Effector memory CD4-positive, alpha-beta T cell (primary cell): ENCODE measurements at regions not wholly inside any gene's neighbourhood (a gene's known extent, or its start where the extent isn't known, plus 50 kb on each side); places are given as distances from the start of the nearest gene placed in this dataset.

ENCODE experiments used
- DNase-seq, 3 donors: peaks; one replicate each; pipeline ENCODE4 v3.0.0-alpha.2; 2020
- H3K27ac ChIP-seq: 2 replicates; pipeline ENCODE4 v1.7.0; 2013; ENCODE audit warnings: mild to moderate bottlenecking, low read length, moderate library complexity; ENCODE audit not compliant: insufficient read depth, poor library complexity, severe bottlenecking
- H3K27me3 ChIP-seq: replicated peaks from 2 replicates; pipeline ENCODE4 v1.7.0; 2013; ENCODE audit warnings: mild to moderate bottlenecking, low read length; ENCODE audit not compliant: insufficient read depth, control insufficient read depth, poor library complexity, severe bottlenecking
- H3K36me3 ChIP-seq: 2 replicates; pipeline ENCODE4 v1.7.0; 2013; ENCODE audit warnings: mild to moderate bottlenecking, low read length, moderate library complexity; ENCODE audit not compliant: control insufficient read depth, insufficient read depth
- H3K4me1 ChIP-seq: 2 replicates; pipeline ENCODE4 v1.7.0; 2013; ENCODE audit warnings: low read length, mild to moderate bottlenecking; ENCODE audit not compliant: control insufficient read depth, insufficient read depth, poor library complexity, severe bottlenecking
- H3K4me3 ChIP-seq: 2 replicates; pipeline ENCODE4 v1.7.0; 2013; ENCODE audit warnings: low read length, low read depth, mild to moderate bottlenecking; ENCODE audit not compliant: insufficient read depth, poor library complexity, severe bottlenecking
- H3K9me3 ChIP-seq: 2 replicates; pipeline ENCODE4 v1.7.0; 2013; ENCODE audit warnings: mild to moderate bottlenecking, low read length, moderate library complexity; ENCODE audit not compliant: control insufficient read depth

DNA sequence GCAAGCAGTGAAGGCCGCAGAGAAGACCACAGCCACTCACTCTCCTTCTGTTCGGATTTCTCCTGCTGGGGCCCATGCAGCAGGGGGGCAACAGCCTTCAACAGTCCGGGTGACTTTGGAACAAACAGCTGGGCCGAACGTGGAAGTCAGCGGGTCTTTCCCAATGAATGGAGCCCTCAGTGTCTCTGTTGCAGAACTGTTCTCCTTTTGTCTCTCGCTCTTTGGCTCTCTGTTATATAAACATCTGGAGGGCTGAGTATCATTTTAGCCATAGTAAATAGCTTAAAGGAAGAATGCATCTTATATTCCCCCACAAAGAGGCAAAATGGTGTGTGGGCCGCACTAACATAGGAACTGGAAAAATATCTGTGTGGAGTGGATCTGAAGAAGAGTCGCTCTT is 136.7 kb upstream of the RALGAPA2 start:
- H3K9me3 ChIP-seq = no peaks in the 10 kb centered on the region
- no peaks in the 10 kb centered on the region for H3K4me1 ChIP-seq
- no peak overlapping the region for H3K27ac ChIP-seq
- DNase-seq = no peak
- no peaks in the 10 kb centered on the region for H3K27me3 ChIP-seq
- no peaks in the 10 kb centered on the region for H3K36me3 ChIP-seq
- no peak overlapping the region for H3K4me3 ChIP-seq

DNA sequence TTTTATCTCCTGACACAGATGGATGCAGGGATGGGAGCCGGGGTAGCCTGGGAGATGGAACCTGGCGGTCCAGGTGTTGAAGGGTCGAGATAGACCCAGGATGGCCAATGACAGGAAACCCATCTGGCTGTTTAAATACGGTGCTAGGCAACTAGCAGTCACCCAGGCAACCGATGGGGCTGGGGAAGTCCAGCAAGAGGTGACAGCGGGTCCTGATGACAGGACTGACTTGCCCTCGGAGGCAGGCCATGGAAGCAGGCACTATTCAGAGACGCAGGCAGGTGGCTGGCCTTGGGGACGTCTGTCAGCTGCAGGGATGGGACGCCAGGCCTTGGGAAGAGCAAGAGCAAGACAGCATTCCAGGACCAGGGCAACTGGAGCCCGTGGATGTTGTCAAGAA is 135.4 kb upstream of the RALGAPA2 start:
- Histone ChIP-seq H3K27me3 (no peaks in the 10 kb centered on the region), H3K4me1 (no peaks in the 10 kb centered on the region), H3K36me3 (no peaks in the 10 kb centered on the region), H3K27ac (no peak overlapping the region), H3K4me3 (no peak overlapping the region), H3K9me3 (no peaks in the 10 kb centered on the region)
- DNase-seq = no peak

DNA sequence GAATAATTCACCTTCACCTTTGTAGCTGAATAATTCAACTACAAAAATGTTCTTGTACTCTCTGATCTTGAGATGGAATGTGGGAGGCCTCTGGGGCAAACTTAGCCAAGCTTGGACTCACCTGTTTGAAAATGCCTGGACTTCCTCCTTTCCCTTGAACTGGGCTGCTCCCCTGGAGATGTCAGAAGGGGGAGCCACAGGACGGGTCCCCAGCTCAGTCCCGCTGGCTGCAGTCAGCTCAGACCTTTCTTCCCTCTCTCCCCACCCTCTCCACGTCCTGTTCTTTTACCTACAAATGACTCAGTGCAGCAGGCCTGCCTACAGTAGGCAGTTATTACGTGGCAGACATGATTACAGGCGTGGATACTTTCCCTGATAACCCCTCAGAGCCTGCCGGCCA is 131.5 kb upstream of the RALGAPA2 start:
- H3K27me3 ChIP-seq = no peaks in the 10 kb centered on the region
- no peak for DNase-seq
- no peaks in the 10 kb centered on the region for H3K4me1 ChIP-seq

DNA sequence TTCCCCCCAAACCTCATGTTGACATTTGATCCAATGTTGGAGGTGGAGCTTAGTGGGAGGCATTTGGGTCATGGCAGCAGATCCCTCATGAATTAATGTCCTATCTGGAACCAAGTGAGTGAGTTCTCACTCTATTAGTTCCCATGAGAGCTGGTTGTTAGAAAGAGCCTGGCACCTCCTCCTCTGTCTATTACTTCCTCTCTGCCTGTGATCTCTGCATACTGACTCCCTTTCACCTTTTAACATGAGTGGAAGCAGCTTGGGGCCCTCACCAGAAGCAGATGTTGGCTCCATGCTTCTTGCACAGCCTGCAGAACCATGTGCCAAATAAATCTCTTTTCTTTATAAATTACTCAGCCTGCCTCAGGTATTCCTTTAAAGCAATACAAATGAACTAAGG is 127.3 kb upstream of the RALGAPA2 start:
- DNase-seq = no peak
- Histone ChIP-seq H3K4me3 (no peak overlapping the region), H3K27me3 (no peaks in the 10 kb centered on the region), H3K36me3 (no peaks in the 10 kb centered on the region), H3K27ac (no peak overlapping the region), H3K4me1 (no peaks in the 10 kb centered on the region), H3K9me3 (no peaks in the 10 kb centered on the region)

More for the DNA sequence above, 131.5 kb upstream of the RALGAPA2 start:
- no peaks in the 10 kb centered on the region for H3K36me3 ChIP-seq
- no peak overlapping the region for H3K4me3 ChIP-seq
- no peak overlapping the region for H3K27ac ChIP-seq
- no peaks in the 10 kb centered on the region for H3K9me3 ChIP-seq

DNA sequence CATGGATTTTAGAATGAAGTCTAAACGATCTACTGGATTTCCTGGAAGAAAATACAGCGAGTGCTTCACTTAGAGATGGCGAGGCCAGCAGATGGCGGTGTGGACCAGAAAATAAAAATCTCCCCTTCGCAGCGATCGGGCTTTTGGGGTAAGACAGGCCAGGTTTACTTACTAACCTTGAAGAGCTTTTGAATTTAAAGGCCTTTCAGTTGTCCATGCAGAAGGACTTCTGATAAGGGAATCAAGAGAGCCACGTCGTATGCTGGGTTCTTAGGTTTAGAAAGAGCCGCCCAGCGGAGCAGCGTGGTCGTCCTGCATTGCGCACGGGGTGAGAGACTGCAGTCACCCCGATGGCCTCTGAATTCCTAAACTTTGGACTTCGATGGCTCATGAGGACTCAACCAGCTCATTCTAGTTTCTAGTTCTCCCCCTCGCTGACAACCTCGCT is 125.2 kb upstream of the RALGAPA2 start:
- Histone ChIP-seq H3K27me3 (no peaks in the 10 kb centered on the region), H3K36me3 (no peaks in the 10 kb centered on the region), H3K27ac (no peak overlapping the region), H3K4me3 (no peak overlapping the region), H3K9me3 (no peaks in the 10 kb centered on the region), H3K4me1 (no peaks in the 10 kb centered on the region)
- DNase-seq = no peak

DNA sequence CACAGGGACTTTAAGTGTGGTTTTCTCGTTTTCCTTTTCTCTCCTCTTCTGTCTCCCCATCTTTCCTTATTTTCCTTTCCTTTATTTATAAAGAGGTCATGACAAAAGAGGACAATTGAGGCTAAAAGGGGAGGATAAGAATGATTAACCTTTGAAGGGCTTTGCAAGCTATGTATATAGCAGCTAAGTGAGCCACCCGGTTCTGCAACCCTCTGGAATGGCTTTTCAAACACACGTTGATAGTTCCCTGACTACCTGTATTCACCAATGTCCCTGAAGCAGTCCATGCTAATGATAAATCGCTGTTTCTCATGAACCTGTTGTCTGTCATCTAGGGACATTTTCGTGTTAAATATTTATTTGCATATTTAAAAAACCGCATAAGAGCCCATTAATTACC is 124.4 kb upstream of the RALGAPA2 start:
- Histone ChIP-seq H3K27ac (no peak overlapping the region), H3K27me3 (peaks cover 4% of the 10 kb centered on the region), H3K4me1 (no peaks in the 10 kb centered on the region), H3K4me3 (no peak overlapping the region), H3K9me3 (no peaks in the 10 kb centered on the region), H3K36me3 (no peaks in the 10 kb centered on the region)
- DNase-seq = no peak

DNA sequence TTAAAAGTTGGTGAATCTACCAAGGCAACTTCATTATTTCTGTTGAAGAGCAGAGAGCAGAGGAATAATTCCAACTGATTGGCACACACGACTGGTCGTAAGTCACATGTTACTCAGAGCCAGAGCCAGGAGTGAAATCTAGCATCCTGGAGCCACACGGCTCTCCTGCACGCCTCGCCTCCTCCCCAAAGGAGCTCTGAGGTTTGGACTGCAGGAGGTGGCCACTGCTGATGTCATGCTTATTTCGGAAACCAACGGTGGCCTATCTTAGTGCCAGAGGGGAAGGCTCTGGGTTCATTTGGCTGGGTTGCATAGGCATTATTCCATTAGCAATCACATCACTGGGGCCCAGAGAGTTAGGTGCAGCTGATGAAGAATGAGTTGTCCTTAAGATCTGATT is 123.5 kb upstream of the RALGAPA2 start:
- DNase-seq = no peak
- H3K36me3 ChIP-seq = no peaks in the 10 kb centered on the region
- H3K4me3 ChIP-seq = no peak overlapping the region
- no peaks in the 10 kb centered on the region for H3K9me3 ChIP-seq
- H3K27ac ChIP-seq = no peak overlapping the region
- no peaks in the 10 kb centered on the region for H3K4me1 ChIP-seq
- peaks cover 4% of the 10 kb centered on the region for H3K27me3 ChIP-seq

DNA sequence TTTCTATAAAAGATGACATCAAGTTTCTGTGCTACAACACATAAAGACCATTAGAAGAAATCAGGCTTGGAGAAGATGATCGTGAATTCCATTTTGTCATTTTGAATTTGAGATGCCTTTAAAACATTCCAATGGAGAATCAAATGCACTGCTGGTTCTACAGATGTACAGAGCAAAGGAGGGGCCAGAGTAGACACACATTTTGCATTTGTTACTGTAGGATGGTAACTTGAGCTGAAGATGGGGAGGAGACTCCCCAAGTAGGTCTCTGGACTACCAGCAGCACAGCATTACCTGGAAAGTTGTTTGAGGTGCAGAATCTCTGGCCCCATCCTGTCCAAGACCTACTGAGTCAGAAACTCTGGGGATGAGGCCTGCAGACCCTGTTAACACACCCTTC is 121.6 kb upstream of the RALGAPA2 start:
- H3K9me3 ChIP-seq = no peaks in the 10 kb centered on the region
- no peaks in the 10 kb centered on the region for H3K4me1 ChIP-seq
- no peaks in the 10 kb centered on the region for H3K36me3 ChIP-seq
- no peak for DNase-seq
- peaks cover 4% of the 10 kb centered on the region for H3K27me3 ChIP-seq
- H3K27ac ChIP-seq = no peak overlapping the region
- H3K4me3 ChIP-seq = no peak overlapping the region

DNA sequence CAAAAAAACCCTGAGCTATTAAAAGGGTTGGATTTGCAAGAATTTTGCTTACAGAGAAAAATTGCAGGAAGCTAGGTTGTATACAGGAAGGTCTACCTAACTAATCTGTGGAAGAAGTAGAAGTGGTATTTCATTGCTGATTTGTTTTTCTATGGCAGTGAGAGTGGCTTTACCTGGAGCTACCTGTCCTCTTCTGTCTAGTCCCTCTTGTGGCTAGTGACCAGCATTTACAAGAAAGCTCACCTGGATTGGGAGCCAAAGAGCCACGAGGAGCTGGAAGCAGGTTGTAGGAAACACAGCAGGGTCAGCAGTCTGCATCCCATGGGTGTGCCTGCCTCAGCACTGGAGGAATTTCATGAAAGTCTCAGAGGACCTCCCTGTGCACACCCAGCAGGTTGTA is 120.3 kb upstream of the RALGAPA2 start:
- DNase-seq = no peak
- Histone ChIP-seq H3K36me3 (no peaks in the 10 kb centered on the region), H3K27ac (no peak overlapping the region), H3K4me1 (no peaks in the 10 kb centered on the region), H3K9me3 (no peaks in the 10 kb centered on the region), H3K27me3 (peaks cover 4% of the 10 kb centered on the region), H3K4me3 (no peak overlapping the region)

DNA sequence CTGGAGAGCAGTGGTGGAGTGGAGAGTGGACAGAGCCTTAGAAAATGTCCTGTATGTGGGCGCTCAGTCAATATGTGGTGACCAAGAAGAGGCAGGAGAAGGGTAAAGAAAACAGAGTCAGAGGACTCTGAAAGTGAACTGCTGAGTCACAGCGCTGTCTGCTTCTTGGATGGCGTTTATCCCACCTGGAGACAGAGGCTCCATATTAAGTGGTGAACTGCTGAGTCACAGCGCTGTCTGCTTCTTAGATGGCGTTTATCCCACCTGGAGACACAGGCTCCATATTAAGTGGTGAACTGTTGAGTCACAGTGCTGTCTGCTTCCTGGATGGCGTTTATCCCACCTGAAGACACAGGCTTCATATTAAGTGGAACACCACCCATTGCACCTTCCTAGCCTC is 119.3 kb upstream of the RALGAPA2 start:
- Histone ChIP-seq H3K27me3 (peaks cover 4% of the 10 kb centered on the region), H3K27ac (no peak overlapping the region), H3K36me3 (no peaks in the 10 kb centered on the region), H3K4me1 (no peaks in the 10 kb centered on the region), H3K4me3 (no peak overlapping the region), H3K9me3 (no peaks in the 10 kb centered on the region)
- no peak for DNase-seq

DNA sequence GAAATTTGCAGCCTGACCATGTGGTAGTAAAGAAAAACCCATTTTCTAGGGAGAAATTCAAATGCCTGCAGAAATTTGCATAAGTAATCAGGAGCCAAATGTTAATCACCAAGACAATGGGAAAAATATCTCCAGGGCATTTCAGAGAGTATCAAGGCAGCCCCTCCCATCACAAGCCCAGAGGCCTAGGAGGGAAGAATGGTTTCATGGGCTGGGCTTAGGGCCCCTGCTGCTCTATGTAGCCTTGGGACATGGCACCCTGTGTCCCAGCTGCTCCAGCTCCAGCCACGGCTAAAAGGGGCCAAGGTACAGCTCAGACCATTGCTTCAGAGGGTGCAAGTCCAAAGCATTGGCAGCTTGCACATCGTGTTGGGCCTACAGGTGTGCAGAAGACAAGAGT is 117.2 kb upstream of the RALGAPA2 start:
- no peak for DNase-seq
- Histone ChIP-seq H3K4me3 (no peak overlapping the region), H3K9me3 (no peaks in the 10 kb centered on the region), H3K27me3 (peaks cover 4% of the 10 kb centered on the region), H3K27ac (no peak overlapping the region), H3K36me3 (no peaks in the 10 kb centered on the region), H3K4me1 (no peaks in the 10 kb centered on the region)
